IgD-negative memory B cell (primary cell): ENCODE measurements at regions not wholly inside any gene's neighbourhood (a gene's known extent, or its start where the extent isn't known, plus 50 kb on each side); places are given as distances from the start of the nearest gene placed in this dataset.

Source experiments
- H3K27ac Mint-ChIP-seq, 3 donors: one replicate each; pipeline ENCODE4 v1.8.0; 2020 to 2022; ENCODE audit warnings: mild to moderate bottlenecking in 3 of 3, mixed read lengths in 3 of 3, moderate library complexity in 1 of 3
- H3K27me3 Mint-ChIP-seq: one replicate; pipeline ENCODE4 v1.8.0; 2021; ENCODE audit warnings: mixed read lengths
- H3K36me3 Mint-ChIP-seq: one replicate; pipeline ENCODE4 v1.8.0; 2020; ENCODE audit warnings: mild to moderate bottlenecking, mixed read lengths
- H3K4me1 Mint-ChIP-seq, 3 donors: one replicate each; pipeline ENCODE4 v1.8.0; 2020 to 2022; ENCODE audit warnings: mixed read lengths in 3 of 3, mild to moderate bottlenecking in 1 of 3
- H3K4me3 Mint-ChIP-seq, 4 donors: one replicate each; pipeline ENCODE4 v1.8.0; 2020 to 2022; ENCODE audit warnings: mild to moderate bottlenecking in 4 of 4, mixed read lengths in 4 of 4, moderate library complexity in 3 of 4
- H3K9me3 Mint-ChIP-seq, 3 donors: one replicate each; pipeline ENCODE4 v1.8.0; 2020 to 2021; ENCODE audit warnings: mixed read lengths in 3 of 3, mild to moderate bottlenecking in 1 of 3

DNA sequence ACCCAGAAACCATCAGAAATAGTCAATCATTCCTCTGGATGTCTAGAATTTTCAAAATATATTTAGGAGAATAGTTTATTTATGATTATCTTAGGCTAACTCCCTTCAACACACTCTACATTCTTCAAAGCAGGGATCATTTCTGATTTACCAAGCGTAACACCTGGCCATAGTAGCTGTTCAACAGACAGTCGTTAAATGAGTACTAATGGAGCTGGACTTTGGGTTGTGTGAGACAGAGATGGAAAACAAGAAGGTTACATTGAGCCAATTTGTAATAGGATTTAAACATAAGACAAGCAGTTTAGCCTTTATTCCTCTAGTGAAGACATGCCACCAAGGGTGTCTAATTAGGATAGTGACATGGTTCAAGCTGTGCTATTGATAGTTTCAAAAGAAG, 129.2 kb upstream of the ANO3 start:
- no peak overlapping the region for H3K27ac Mint-ChIP-seq
- H3K4me3 Mint-ChIP-seq, result no peak overlapping the region
- peaks cover 0 to 2% (median 0%) of the 10 kb centered on the region in 3 donors for H3K9me3 Mint-ChIP-seq
- H3K4me1 Mint-ChIP-seq, result no peaks in the 10 kb centered on the region
- no peaks in the 10 kb centered on the region for H3K27me3 Mint-ChIP-seq
- H3K36me3 Mint-ChIP-seq, result no peaks in the 10 kb centered on the region

DNA sequence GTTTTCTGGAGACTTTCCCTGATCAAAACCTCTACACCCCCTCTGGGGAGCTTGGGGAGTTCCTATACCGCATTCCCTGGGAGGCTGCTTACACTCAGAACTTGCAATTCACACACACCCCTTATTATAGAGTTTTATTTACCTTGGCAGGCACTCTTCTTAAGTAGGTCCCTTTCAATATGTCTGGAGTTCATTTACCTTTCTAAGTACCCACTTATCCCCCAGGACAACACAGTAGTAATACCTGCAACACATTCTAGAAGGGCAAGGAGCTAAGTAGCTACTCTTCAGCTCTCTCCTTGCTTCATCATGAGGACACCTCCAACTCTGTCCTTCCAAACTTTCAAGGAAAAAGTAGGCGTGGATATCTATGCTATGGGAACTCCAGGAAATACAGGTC, 127.8 kb upstream of the ANO3 start:
- Mint-ChIP-seq H3K27ac (no peak overlapping the region), H3K4me1 (no peaks in the 10 kb centered on the region), H3K36me3 (no peaks in the 10 kb centered on the region), H3K9me3 (peaks cover 0 to 2% (median 0%) of the 10 kb centered on the region in 3 donors), H3K4me3 (no peak overlapping the region), H3K27me3 (no peaks in the 10 kb centered on the region)

DNA sequence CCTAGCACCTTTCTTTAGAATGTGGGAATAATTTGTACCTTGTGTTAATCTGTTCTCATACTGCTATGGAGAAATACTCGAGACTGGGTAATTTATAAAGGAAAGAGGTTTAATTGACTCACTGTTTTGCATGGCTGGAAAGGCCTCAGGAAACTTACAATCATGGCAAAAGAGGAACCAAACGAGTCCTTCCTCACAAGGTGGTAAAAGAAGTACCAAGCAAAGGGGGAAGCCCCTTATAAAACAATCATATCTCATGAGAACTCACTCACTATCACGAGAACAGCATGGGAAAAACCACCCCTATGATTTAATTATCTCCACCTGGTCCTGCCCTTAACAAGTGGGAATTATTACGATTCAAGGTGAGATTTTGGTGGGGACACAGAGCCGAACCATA, 127.1 kb upstream of the ANO3 start:
- no peaks in the 10 kb centered on the region for H3K4me1 Mint-ChIP-seq
- no peaks in the 10 kb centered on the region for H3K27me3 Mint-ChIP-seq
- H3K27ac Mint-ChIP-seq, result no peak overlapping the region
- no peaks in the 10 kb centered on the region for H3K36me3 Mint-ChIP-seq
- H3K9me3 Mint-ChIP-seq, result peaks cover 0 to 2% (median 0%) of the 10 kb centered on the region in 3 donors
- no peak overlapping the region for H3K4me3 Mint-ChIP-seq

DNA sequence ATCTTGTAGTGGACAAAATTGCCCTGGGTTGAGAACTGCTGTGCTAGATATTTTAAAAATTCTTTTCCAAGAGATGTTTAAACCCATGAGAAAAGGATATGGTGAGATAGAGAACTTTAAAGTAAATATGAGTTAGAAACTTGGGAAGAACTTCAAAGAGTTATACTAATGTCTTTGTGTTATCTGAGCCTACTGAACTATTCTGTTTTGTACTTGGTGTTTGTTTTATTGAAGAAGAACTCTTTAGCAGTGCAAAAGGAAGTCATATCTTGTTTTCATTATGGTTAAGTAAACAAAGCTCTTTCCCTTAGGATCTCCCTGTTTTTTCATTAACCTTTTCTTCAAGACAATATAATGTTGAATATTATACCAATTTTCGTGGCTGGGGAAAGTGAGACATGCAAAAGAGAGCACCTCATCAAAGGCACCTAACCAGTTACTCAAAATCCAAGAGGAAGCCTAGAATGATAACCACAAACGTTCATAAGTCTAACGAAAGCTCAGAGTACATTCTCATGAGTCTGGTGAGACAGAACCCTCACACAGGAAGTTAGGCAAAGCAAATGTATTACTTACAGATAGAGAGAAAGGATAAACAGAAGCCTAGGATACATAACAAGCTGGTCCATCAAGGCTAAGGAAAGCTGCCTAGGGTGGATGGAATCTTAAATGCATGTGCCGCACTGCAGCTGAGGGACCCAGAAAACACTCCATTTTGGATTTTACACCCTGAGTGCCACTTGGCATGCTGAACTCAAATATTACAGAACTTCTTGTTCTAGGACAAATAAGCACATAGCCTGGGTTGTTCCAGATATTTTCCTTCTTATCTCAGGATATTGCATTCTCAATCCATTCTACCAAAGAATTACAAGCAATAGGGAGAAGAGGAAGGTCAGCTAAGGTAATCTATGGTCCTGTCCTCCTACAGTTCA, 112.5 kb upstream of the ANO3 start:
- Mint-ChIP-seq H3K27ac (no peak overlapping the region), H3K4me3 (no peak overlapping the region), H3K36me3 (no peaks in the 10 kb centered on the region), H3K9me3 (no peaks in the 10 kb centered on the region), H3K4me1 (no peaks in the 10 kb centered on the region), H3K27me3 (no peaks in the 10 kb centered on the region)

DNA sequence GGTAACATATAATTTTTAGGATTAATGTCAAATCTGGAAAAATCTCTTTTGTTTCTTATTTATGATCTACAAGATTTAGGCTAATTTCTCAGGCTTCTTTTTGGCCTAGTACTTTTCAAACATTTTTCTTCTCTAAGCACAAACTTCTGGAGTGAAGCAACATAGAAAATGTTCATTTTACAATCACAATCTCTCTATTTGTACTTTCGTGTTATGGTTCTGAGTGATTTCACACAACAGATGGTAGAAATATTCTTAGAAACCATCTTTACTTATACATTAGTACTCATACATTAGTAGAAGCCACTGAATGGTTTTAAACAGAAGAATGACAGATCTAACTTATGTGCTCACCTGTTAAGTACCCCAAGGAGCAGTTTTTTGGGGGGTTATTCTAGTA, 106.3 kb upstream of the ANO3 start:
- Mint-ChIP-seq H3K4me3 (no peak overlapping the region), H3K27me3 (no peaks in the 10 kb centered on the region), H3K36me3 (no peaks in the 10 kb centered on the region), H3K27ac (no peak overlapping the region), H3K4me1 (no peaks in the 10 kb centered on the region), H3K9me3 (no peaks in the 10 kb centered on the region)

DNA sequence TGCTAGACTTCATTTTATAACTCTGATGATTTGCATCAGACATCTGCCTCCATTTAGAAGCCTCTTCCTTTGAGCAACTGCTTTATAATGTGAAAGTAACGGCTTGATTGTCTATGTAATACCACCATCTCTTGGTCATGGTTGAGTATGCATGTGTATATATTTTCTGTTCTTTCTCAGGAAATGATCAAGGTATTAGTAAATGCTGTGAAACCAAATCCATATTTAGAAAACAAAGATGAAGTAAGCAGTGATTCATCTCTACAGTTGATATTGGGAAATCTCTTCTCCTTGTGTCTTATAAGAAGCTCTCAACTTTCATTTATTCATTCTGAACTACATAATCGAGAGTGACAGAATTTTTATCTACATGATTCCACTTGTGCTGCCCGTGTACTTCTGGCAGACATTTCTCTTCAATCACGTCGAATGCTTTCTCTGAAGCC, 104.6 kb upstream of the ANO3 start:
- Mint-ChIP-seq H3K27ac (no peak overlapping the region), H3K36me3 (no peaks in the 10 kb centered on the region), H3K4me1 (no peaks in the 10 kb centered on the region), H3K4me3 (no peak overlapping the region), H3K9me3 (no peaks in the 10 kb centered on the region), H3K27me3 (no peaks in the 10 kb centered on the region)

DNA sequence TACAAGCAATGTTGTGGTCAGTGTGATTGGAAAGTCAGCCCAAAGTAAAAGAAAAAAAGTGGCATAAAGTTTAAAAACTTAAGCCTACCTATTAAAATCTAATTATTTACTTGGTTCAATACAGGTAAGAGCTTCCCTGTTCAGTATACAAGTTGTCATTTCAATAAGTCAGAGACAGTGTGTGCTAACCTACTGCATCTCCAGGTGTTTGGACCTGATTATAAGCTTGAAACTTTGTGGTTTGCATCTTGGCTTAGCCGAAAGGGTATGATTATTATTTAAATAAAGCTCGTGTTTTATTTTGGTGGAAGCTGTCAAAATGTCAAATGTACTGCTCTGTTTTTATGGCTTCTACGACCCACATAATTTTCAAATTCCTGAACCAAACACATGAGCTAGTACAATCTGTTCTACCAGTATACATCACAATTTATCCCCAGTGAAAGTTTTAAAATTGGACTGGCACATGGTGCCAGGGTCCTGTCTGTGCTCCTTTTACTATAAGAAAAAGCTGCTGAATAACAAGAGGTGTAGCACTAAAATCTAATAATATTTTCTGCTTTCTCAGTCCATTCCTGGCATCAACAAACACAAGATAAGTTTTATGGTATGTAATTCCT, 103.9 kb upstream of the ANO3 start:
- Mint-ChIP-seq H3K27me3 (no peaks in the 10 kb centered on the region), H3K36me3 (no peaks in the 10 kb centered on the region), H3K4me1 (no peaks in the 10 kb centered on the region), H3K4me3 (no peak overlapping the region), H3K9me3 (no peaks in the 10 kb centered on the region), H3K27ac (no peak overlapping the region)

DNA sequence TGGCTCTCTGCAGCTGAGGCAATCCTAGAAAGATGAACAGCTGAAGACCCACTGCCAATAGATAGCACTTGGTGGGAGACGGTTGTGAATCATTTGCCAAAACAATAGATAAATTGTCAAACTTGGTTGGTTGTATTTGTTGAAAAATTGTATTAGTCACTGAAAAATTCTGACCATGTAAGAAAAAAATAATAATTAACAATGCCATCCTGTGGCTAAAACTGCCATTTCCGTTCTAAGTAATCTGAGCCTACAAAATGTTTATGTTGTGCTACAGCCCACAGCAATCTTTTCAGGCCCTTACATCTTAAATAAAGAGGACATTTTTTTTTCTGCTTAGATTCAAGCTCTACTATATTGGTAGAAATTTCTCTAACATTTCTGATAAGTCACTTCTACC, 103.2 kb upstream of the ANO3 start:
- H3K9me3 Mint-ChIP-seq, result no peaks in the 10 kb centered on the region

DNA sequence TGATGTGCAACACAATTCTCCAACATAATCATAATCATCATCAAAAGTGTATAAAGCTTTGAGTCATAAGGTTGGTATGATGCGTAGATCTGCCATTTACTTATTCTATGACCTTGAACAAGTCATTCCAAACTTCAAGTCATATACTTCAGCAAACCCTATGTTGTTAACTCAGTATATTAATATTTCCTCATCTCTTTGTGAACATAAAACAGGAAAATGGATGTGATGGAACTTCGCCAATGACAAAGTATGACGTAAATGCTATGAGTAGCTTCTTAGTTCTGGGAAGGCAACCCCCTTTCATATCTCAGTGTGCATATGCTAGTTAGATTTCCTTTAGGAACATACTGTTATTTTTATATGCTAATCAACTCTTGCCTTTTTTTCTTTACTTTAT, 102.7 kb upstream of the ANO3 start:
- no peak overlapping the region for H3K27ac Mint-ChIP-seq
- no peaks in the 10 kb centered on the region for H3K9me3 Mint-ChIP-seq
- H3K27me3 Mint-ChIP-seq, result no peaks in the 10 kb centered on the region
- H3K4me1 Mint-ChIP-seq, result no peaks in the 10 kb centered on the region
- H3K4me3 Mint-ChIP-seq, result no peak overlapping the region
- H3K36me3 Mint-ChIP-seq, result no peaks in the 10 kb centered on the region

More for the DNA sequence above, 103.2 kb upstream of the ANO3 start:
- no peak overlapping the region for H3K27ac Mint-ChIP-seq
- H3K4me1 Mint-ChIP-seq, result no peaks in the 10 kb centered on the region
- no peak overlapping the region for H3K4me3 Mint-ChIP-seq
- no peaks in the 10 kb centered on the region for H3K27me3 Mint-ChIP-seq
- H3K36me3 Mint-ChIP-seq, result no peaks in the 10 kb centered on the region

DNA sequence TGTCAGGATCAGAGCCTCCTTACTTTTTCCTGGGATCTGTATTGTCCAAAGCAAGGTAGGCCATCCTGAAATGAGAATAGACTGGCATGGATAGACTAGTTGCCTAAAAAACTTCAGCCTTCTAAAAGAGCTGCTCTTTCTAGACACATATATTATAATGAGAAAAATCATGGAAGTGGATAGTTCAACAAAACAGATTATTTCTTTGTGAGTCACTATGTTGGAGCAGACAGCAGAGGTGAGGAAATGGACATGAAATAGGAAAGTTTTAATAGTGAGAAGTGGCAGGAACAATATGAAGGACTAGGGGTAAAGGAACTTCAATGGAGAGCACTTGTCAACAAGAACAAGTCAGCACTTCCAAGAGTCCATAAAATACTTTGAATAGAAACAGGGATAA, 101.9 kb upstream of the ANO3 start:
- Mint-ChIP-seq H3K4me1 (no peaks in the 10 kb centered on the region), H3K36me3 (no peaks in the 10 kb centered on the region), H3K27me3 (no peaks in the 10 kb centered on the region), H3K27ac (no peak overlapping the region), H3K9me3 (no peaks in the 10 kb centered on the region), H3K4me3 (no peak overlapping the region)

DNA sequence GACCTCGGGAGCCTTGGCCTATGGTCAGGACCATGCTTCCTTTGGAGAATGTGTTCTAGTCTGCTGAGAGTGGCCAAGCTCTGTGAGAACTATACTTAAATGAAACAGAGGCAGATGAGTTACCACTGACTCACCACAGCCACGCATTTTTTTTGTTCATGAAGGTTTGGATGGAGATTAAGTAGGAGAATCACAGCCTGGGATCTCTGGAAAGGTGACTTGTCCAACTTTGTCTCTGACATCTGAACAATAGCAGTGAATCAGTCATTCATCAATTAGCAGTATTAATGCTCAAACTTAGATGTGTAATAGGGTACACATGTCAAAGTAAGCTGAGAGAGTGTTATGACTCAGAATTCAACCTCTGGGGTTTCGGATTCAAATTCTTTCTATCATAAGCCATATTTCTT, 100.7 kb upstream of the ANO3 start:
- Mint-ChIP-seq H3K27ac (no peak overlapping the region), H3K4me1 (no peaks in the 10 kb centered on the region), H3K4me3 (no peak overlapping the region), H3K9me3 (no peaks in the 10 kb centered on the region), H3K36me3 (no peaks in the 10 kb centered on the region), H3K27me3 (no peaks in the 10 kb centered on the region)

DNA sequence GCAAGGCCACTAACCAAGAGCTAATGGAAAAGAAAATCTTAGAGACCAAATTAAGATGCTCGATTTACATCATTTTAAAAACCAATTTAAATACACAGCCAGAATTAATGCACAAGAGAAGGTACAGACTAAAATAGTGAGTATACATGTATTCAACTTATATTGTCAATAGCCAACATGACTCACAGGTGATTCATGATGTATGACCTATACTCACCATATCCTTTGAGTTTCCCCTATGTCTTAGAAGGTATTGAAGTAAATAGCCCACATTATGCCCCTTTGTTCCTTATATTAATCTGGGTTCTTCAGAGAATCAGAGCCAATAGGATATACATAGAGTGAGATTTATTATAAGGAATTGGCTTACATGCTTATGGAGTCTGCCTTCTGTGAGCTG, 97.5 kb upstream of the ANO3 start:
- H3K4me3 Mint-ChIP-seq, result no peak overlapping the region
- H3K9me3 Mint-ChIP-seq, result no peaks in the 10 kb centered on the region
- H3K36me3 Mint-ChIP-seq, result no peaks in the 10 kb centered on the region
- no peaks in the 10 kb centered on the region for H3K27me3 Mint-ChIP-seq
- H3K4me1 Mint-ChIP-seq, result no peaks in the 10 kb centered on the region
- H3K27ac Mint-ChIP-seq, result no peak overlapping the region

DNA sequence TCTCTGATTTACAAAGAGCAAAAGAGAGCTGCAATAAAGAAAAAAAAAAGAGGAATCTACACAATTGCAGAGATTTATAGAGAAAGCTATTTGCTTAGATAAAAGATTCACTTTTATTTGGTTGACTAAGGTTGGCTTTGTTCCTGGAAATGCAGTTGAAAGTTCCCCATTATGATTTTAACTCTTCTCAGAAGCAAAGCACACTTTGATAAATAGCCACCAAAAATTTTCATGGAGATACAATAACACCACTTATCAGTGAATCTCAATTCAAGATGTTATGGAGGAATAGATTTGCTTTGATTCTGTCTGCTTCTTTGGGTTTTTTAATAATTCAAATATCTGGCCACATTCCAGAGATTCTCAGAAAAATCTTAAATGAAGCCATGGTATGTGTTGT, 88.5 kb upstream of the ANO3 start:
- H3K27ac Mint-ChIP-seq, result no peak overlapping the region
- no peaks in the 10 kb centered on the region for H3K4me1 Mint-ChIP-seq
- peaks cover 2% of the 10 kb centered on the region for H3K36me3 Mint-ChIP-seq
- H3K4me3 Mint-ChIP-seq, result no peak overlapping the region
- peaks cover 0 to 2% (median 0%) of the 10 kb centered on the region in 3 donors for H3K9me3 Mint-ChIP-seq
- no peaks in the 10 kb centered on the region for H3K27me3 Mint-ChIP-seq

DNA sequence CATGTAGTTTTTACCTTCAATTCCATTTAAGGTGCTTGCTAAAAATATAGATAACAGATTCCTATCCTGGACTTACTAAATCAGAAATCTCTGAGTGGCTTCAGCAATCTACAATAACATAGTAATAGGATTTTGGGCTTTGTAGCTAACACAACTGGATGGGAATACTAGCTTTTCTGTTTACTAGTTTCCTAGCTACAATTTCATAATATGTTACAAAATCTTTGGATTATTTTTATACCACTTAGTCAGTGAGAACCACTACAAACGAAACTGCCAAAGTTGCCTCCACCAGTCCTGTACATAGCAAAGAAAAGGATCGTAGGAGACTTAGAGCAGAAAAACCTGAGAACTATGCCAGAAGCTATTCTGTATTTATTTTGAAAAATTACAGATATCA, 87.7 kb upstream of the ANO3 start:
- Mint-ChIP-seq H3K27ac (no peak overlapping the region), H3K4me1 (no peaks in the 10 kb centered on the region), H3K4me3 (no peak overlapping the region), H3K36me3 (peaks cover 2% of the 10 kb centered on the region), H3K27me3 (no peaks in the 10 kb centered on the region), H3K9me3 (peaks cover 0 to 2% (median 0%) of the 10 kb centered on the region in 3 donors)

DNA sequence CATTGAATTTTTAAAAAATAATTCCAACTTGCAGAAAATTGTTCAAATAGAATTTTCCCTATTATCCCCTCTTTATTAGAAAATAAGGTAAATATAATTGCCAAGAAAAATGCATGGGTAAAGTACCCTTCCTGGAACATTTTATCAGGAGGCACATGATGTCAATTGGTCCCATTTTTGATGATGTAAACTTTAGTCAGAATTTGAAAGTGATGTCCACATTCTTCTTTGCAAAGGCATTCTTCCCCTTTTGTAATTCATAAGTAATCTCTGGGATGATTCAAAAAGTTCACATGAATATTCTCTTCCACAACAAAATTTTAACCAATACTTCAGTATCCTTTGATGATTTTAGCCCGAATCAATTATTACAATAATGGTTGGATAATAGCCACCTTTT, 86.9 kb upstream of the ANO3 start:
- Mint-ChIP-seq H3K36me3 (peaks cover 2% of the 10 kb centered on the region), H3K9me3 (peaks cover 0 to 2% (median 0%) of the 10 kb centered on the region in 3 donors), H3K4me3 (no peak overlapping the region), H3K27me3 (no peaks in the 10 kb centered on the region), H3K4me1 (no peaks in the 10 kb centered on the region), H3K27ac (no peak overlapping the region)

DNA sequence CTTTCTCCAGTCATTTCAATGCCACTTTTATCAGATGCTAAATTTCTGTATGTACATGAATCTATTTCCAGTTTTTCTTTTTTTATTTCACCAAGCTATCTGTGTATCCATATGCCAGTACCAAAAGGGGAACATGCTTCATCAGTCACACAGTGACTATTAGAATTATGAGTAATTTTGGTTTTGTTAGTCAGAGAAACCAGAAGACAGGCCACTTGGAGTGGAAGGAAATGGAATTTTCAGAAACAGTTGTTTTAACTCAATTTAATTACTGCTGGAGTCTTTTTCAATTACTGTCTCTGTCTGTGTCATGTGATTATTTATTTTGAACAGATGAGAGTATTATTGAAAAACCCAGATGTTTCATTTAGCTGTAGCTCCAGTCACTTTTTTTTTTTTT, 84.6 kb upstream of the ANO3 start:
- Mint-ChIP-seq H3K9me3 (peaks cover 0 to 2% (median 0%) of the 10 kb centered on the region in 3 donors), H3K4me3 (no peak overlapping the region), H3K27ac (no peak overlapping the region), H3K36me3 (peaks cover 2% of the 10 kb centered on the region), H3K27me3 (no peaks in the 10 kb centered on the region), H3K4me1 (no peaks in the 10 kb centered on the region)
